ENCODE measurements at regions not wholly inside any gene's neighbourhood (a gene's known extent, or its start where the extent isn't known, plus 50 kb on each side); places are given as distances from the start of the nearest gene placed in this dataset.

GRCh38 chr1:213324859-213325258 is 273.8 kb downstream of the RPS6KC1 start:
- DNase-seq (ENCODE audit: low read depth): no peak
- no peak overlapping the region for H3K4me3 ChIP-seq (ENCODE audit: low read length)
- no peak for TF ChIP-seq CTCF (conservative IDR thresholded peaks at IDR 0.05; ENCODE audit: low read depth, low read length)

GRCh38 chr1:213325482-213325881 is 274.4 kb downstream of the RPS6KC1 start:
- no peak overlapping the region for H3K4me3 ChIP-seq (ENCODE audit: low read length)
- no peak for TF ChIP-seq CTCF (conservative IDR thresholded peaks at IDR 0.05; ENCODE audit: low read depth, low read length)
- DNase-seq (ENCODE audit: low read depth): no peak

- no peak for DNase-seq (ENCODE audit: low read depth)
- TF ChIP-seq CTCF (conservative IDR thresholded peaks at IDR 0.05; ENCODE audit: low read depth, low read length): no peak
- H3K4me3 ChIP-seq (ENCODE audit: low read length): no peak overlapping the region
These were observed 275.4 kb downstream of the RPS6KC1 start for GRCh38 chr1:213326281-213327016.

GRCh38 chr1:213327017-213327667 is 276.1 kb downstream of the RPS6KC1 start:
- no peak overlapping the region for H3K4me3 ChIP-seq (ENCODE audit: low read length)
- TF ChIP-seq CTCF (conservative IDR thresholded peaks at IDR 0.05; ENCODE audit: low read depth, low read length): no peak
- DNase-seq (ENCODE audit: low read depth): peak; percentile 87

GRCh38 chr1:213329406-213330008 is 278.5 kb downstream of the RPS6KC1 start:
- no peak overlapping the region for H3K4me3 ChIP-seq (ENCODE audit: low read length)
- no peak for TF ChIP-seq CTCF (conservative IDR thresholded peaks at IDR 0.05; ENCODE audit: low read depth, low read length)
- no peak for DNase-seq (ENCODE audit: low read depth)

- TF ChIP-seq CTCF (conservative IDR thresholded peaks at IDR 0.05; ENCODE audit: low read depth, low read length): no peak
- DNase-seq (ENCODE audit: low read depth): no peak
- no peak overlapping the region for H3K4me3 ChIP-seq (ENCODE audit: low read length)
These were observed 279.2 kb downstream of the RPS6KC1 start for GRCh38 chr1:213330281-213330680.

Data from retinal pigment epithelial cell (primary cell).